GM18508 (cell line): ENCODE measurements at regions not wholly inside any gene's neighbourhood (a gene's known extent, or its start where the extent isn't known, plus 50 kb on each side); places are given as distances from the start of the nearest gene placed in this dataset.
"Not testable (repeated sequence)": the region's sequence is repeated elsewhere in the genome, so short reads cannot be mapped to it uniquely, and the experiment has no call there.

Source experiments
- ATAC-seq: cut with Tn5 transposase; IDR thresholded peaks from one replicate; pipeline ENCODE4 v1.9.1; 2021; ENCODE audit warnings: moderate number of reproducible peaks; ENCODE audit not compliant: insufficient read depth, unreplicated experiment

DNA sequence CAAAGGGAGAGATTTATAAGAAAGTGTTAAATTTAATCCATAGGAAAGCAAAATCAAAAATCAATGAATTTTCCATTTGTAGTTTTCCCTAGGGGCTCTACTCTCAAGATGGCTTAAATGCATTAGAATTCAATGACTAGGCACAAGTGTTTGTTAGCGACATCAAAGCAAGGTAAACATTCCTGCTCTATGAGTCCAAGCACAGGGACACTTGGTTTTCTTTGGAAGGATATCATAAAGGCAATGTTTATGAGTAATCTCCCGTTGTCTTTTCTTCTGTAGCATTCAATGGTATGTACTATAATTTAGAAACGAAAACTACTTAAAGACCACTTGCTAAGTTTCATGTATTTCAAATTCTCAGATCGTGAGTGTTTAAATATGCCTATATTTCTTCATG is 54.8 kb upstream of the ZNF717 start:
- ATAC-seq, result not testable (repeated sequence)

DNA sequence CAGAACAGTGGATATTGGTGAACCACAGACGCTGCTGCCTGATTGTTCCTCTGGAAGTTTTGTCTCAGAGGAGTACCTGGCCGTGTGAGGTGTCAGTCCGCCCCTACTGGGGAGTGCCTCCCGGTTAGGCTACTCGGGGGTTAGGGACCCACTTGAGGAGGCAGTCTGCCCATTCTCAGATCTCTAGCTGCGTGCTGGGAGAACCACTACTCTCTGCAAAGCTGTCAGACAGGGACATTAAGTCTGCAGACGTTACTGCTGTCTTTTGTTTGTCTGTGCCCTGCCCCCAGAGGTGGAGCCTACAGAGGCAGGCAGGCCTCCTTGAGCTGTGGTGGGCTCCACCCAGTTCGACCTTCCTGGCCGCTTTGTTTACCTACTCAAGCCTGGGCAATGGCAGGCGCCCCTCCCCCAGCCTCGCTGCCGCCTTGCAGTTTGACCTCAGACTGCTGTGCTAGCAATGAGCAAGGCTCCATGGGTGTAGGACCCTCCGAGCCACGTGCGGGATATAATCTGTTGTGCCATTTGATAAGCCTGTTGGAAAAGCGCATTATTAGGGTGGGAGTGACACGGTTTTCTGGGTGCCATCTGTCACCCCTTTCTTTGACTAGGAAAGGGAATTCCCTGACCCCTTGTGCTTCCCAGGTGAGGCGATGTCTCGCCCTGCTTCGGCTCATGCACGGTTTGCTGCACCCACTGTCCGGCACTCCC is 65.1 kb upstream of the ZNF717 start:
- not testable (repeated sequence) for ATAC-seq

DNA sequence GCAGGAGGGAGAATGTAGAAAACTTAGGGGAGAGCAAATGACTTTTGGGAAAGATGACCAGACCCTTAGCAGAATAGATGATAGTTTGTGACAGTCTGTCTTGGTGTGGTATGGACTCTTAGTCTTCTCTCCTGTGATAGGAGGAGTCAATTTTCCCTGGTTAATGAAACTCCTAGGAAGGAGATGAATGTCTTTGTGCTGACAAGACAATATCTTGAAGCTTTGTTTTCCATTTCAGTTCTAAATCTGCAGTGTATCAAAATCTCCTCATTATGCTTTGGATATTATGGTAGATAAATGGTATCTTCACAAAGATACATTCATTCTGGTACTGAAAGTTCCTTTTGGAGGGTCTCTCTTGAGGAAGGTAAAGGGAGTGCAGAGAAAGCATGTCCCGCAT is 77.8 kb upstream of the ZNF717 start:
- no peak for ATAC-seq

DNA sequence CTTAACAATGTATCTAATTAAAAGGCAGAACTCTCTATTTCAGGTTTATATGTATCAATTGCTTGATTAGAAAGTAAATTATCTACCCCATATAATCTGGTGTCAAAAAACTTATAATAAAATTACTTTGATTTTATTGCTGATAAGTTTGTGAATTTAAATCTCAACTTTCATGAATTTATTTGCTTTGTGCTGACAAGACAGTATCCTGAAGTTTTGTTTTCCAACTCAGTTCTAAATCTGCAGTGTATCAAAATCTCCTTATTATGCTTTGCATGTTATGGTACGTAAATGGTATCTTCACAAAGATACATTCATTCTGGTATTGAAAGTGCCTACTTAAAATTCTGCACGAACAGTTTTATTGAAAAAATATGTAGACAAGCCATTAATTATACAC is 78.5 kb upstream of the ZNF717 start:
- no peak for ATAC-seq

DNA sequence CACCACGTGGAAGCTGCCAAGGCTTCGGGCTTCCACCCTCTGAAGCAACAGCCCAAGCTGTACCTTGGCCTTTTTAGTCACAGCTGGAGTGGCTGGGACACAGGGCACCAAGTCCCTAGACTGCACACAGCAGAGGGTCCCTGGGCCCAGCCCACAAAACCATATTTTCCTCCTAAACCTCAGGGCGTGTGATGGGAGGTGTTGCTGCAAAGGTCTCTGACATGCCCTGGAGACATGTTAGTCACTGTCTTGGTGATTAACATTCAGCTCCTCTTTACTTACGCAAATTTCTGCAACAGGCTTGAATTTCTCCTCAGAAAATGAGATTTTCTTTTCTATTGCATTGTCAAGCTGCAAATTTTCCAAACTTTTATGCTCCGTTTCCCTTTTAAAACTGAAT is 98.4 kb upstream of the ZNF717 start:
- not testable (repeated sequence) for ATAC-seq

DNA sequence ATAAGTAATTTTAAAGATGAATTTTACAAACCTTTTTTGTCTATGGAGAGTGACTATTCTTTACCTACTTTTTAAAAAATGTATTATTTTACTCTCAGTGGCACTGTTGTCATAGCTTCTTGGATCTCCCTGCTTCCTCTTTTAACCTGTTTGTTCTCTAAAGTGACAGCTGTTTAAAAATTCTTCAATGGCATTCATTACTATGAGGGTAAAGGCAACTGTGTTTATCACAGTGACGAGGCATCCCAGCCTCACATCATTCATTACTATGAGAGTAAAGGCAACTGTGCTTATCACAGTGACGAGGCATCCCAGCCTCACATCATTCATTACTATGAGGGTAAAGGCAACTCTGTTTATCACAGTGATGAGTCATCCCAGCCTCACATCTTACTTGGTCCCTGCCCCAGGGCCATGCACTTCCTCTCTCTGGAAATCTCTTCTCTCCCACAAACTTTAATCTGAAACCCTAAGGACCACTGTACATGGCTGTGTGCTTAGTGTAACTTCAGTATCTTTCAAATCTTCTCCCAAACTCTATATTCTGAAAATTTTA is 101.7 kb upstream of the ZNF717 start:
- ATAC-seq, result no peak

DNA sequence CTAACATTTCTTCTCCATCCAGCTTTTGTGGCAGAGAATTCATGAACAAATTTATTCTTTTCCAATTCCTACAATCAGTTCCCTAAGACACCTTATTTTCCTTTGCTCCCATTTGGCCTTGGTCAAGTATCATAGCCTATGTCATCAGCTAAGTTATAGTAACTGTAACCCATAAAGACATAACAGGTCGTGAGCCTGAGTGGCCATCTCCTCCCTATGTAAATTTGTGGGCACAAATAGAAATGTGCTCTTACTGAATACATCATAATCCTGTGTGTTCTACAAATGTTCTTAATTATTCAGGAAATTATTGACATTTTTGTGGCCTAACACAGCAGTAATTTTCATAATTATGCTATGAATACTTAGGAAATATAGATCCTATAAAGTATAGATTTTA is 108.9 kb upstream of the ZNF717 start:
- no peak for ATAC-seq

DNA sequence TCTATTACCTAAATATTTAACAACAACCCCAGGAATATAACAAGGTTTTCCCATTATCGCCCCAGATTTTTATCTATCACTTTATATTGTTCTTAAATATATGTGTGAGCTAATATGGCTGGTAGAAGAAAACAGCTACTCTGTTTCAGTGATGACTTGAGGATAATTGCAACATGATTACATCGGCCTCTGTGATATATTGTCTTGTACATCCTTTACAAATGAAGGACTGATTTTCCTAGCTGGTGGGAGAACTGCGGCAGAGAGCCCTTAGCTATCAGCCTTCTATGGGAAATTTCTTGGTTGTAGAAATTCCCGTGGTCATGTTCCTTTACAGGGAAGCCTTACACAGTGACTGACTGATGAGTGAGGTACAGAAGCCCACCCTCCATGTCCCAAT is 110.9 kb upstream of the ZNF717 start:
- no peak for ATAC-seq

DNA sequence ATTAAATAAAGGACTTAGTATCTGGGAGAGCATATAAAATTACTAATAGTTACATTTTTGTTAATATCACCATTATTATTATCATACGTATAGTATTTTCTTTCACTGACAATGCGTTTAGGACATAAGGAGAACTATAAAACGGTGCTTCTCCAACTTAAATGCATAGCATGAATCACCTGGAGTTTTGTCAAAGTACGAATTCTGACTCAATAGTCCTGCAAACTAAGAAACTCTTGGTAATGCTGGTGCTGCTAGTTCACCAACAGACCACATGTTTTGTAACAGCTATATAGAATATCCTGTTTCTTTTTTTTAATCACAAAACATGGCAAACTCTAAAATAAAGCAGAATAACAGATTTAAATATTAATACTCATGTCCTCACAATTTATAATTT is 116.1 kb upstream of the ZNF717 start:
- not testable (repeated sequence) for ATAC-seq

DNA sequence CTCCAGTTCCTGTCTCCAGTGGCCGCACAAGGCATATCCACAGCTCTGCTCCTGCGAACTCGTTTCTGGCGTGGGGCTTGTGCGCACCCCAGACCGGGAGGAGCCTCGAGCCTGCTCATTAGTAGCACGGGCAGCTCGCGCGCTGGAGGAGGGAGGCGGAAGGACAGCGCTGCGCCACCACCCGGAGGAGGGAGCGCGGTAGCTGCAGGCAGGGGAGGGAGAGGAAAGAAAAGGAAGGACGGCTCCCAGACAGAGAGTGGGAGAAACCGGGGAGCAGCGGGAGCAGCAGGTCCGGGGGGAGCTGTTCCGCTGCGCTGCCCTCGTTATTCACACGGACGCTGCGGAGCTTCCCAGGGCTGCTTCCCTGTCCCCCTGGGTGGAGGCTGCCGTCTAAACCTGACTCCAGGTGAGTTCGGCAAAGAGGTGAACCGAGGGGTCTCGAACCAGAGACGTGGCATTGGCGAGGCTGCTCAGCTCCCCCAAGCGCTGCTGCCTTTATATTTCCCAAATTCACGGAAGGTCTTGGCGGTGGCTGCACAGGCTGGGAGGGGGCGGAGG is 121.3 kb upstream of the ZNF717 start:
- ATAC-seq, result no peak

DNA sequence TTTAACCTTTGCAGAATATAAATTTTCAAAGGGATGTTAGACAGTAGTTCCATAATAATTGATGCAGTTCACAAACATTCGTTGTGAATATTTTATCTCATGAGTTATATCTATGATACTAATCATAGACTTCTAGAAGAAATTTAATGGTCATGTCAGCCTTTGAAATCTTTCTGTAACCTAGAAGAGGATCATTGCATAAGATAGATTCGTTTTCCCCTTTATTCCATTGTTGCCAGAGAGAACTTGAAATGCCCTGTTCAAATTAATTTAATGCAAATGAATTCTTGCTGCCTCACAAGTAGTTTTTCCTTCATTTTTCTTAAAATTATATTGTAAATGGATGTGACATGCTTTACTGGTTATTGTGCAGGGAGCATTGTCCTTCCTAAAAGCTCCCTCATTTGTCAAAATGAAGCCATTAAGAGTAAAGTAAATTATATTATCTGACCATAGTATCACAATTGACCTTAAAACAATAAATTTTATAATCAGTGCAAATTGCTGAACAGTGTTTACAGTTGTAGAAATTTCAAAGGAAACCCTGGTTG is 128.5 kb upstream of the ZNF717 start:
- no peak for ATAC-seq

DNA sequence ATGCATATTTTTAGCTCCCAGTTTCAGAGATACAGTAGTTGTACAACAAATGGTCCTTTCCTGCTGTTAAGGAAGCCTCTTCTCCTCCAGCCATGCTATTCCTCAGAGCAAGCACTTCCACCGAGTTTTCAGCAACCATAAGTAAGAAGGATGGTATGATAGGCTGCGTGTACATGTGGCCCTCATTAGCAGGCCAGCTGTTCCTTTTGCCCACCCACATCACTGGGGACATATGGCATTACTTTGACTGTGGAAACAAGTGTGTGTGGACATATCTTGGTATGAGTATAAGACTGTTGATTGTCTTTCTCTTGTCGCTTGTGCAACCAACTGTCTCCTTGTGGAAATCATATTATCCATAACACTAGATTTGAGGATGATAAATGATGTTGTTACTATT is 129.4 kb upstream of the ZNF717 start:
- ATAC-seq, result not testable (repeated sequence)

DNA sequence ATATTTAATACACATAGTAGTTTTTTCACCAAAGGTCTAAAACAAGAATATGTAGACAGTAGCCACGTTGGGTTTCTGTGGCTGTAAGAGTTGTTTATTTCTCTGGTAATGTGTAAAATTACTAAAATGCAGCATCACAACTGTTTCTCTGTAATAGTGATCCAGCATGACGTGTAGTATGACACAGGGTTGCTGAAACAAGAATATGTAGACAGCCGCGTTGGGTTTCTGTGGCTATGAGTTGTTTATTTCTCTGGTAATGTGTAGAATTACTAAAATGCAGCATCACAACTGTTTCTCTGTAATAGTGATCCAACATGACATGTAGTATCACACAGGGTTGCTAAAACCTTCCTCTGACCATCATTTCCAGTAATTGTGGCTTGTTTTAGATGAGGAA is 153.6 kb upstream of the ZNF717 start:
- ATAC-seq, result no peak

DNA sequence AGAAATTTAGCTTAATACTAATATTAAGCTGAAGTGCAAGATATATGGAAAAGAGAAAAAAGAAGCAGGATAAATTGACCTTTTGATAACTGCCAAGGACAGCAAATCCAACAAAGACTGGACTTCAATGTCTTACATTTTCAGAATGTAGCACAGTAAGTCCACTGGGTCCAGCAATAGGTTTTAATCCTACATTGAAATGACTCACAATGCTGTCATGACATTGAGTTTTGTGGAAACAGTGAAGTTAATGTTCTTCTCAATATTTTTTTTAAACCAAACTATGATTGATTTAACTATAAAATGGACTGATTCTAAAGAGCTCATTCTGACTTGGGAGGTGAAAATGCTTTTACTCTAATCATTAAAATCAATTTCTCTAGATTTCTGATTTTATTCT is 166.6 kb upstream of the ZNF717 start:
- no peak for ATAC-seq

DNA sequence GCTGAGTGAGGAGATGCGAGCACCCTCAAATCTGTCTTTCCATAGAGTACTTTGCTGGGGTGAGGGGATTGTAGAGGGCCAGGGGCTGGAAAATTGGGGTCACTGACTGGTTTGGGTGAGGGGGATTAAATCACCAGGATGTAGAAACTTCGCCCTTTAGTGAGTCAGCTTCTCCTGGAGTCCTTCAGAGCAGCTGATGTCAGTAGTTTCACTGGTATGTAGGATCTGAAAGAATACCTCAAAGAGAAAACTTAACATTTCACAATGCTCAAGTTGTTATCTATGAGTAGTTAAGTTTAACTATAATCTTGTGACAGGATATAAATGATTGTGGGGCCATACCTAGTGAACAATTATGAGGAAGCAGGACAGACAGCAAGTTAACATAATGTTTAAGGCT is 174.7 kb upstream of the ZNF717 start:
- ATAC-seq, result not testable (repeated sequence)

DNA sequence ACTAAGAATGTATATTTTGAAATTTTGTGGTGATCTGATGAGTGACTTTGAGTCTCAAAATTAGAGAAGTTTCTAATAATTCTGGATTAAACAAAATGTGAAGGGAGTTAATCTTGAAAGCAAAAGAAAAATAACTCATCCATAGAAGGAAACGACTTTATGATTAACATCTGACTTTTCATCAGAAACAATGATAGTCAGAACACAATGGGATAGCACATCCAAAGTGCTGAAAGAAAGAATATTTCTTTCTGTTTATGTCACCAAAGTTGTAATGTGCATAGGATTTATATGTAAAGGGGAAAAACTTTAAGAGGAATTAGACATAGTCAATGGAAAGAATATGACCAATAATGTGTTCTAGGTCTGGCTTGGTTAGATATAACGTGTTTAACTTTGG is 176.7 kb upstream of the ZNF717 start:
- ATAC-seq, result not testable (repeated sequence)

DNA sequence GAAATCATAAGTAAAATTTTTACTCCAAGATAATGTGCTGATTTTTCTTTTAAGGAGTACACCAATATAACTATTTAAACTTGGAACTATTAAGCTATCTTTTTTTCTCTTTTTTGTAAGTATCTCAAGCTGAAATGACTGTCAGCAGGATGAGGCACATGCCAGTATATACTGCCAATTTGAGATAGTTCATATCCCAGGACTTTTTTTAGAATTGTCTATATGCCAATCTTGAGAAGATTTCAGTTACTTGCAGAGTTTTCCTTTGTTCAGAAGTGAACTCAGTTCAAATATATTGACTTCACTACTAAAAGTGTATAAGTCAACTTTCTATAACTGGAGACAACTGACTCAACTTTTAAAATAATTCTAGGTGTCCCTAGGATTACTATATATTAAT is 181.7 kb upstream of the ZNF717 start:
- no peak for ATAC-seq

DNA sequence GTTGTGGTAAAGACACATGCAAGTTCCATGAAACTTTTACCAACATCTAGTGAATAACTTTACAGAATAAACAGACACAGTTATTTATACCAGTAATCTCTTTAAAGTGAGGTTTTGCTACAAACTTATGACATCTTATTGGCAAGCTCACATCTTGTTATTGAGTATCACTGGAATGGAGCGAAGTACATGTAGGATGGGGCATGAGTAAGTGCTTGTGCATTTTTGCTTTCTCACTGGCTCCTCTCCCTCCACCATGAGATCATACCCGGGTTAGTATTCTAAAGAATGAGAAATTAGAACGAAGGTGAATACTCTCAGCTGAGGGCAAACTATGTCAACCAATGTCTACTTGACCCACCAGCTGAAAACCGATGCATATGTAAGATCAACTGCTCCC is 193.3 kb upstream of the ZNF717 start:
- no peak for ATAC-seq

DNA sequence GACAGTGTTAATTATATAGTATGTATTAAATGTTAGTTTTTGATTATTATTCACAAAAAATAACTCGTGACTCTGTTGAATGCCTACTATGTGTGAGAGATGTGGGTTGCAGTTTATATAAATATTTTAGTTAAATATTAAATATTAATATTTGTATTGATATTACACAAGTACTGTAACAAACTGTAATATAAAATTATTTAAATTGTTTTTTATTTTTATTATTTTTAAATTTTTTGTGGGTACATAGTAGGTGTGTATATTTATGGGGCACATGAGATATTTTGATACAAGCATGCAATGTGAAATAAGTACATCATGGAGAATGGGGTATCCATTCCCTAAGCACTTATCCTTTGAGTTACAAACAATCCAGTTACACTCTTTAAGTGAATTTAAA is 196.1 kb upstream of the ZNF717 start:
- ATAC-seq, result no peak

DNA sequence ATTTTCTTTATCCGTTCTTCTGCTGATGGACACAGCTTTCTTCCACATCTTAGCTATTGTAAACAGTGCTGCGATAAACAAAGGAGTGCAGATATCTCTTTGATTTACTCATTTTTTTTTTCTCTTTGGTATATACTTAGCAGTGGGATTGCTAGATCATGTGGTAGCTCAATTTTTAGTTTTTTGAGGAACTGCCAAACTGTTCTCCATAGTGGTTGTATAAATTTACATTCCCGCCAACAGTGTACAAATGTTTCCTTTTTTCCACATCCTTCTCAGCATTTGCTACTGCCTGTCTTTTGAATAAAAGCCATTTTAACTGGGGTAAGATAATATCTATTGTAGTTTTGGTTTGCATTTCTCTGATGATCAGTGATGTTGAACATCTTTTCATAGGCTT is 196.8 kb upstream of the ZNF717 start:
- ATAC-seq, result no peak

DNA sequence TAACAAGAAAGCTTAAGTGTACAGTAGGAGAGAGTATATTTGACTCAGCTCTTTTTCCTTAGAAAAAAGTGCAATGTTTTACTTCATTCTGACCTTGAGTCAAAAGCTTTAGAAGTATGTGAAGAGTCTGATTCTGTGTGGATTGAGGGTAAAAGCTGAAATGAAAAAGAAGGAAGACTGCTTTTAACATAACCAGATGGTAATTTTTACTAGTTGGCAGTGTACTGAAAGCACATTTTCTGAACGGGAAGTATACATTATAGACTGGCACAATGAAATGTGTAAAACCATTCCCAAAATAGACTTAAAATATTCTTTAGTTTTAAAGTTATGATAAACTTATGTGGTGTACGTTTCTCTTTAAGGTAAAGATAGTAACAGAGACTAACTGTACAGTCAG is 197.8 kb upstream of the ZNF717 start:
- no peak for ATAC-seq
